NT2/D1 (cell line): ENCODE measurements at regions not wholly inside any gene's neighbourhood (a gene's known extent, or its start where the extent isn't known, plus 50 kb on each side); places are given as distances from the start of the nearest gene placed in this dataset.

Source experiments
- SUZ12 ChIP-seq: IDR thresholded peaks from 2 replicates; pipeline ENCODE4 v1.6.1; 2011; ENCODE audit not compliant: insufficient read length, insufficient read depth; ENCODE audit errors: extremely low read depth
- YY1 ChIP-seq: IDR thresholded peaks from 2 replicates; pipeline ENCODE4 v1.6.1; 2011; ENCODE audit not compliant: insufficient read length, insufficient read depth

- TF ChIP-seq YY1, result no peak
- TF ChIP-seq SUZ12, result no peak
Observed at GRCh38 chr21:38913893-38914527, 108.3 kb downstream of the ETS2 start.
